ENCODE measurements at regions not wholly inside any gene's neighbourhood (a gene's known extent, or its start where the extent isn't known, plus 50 kb on each side); places are given as distances from the start of the nearest gene placed in this dataset.

GRCh38 chr20:50394569-50394968 is 115.6 kb upstream of the PTPN1 start:
- no peak for DNase-seq

- no peak for DNase-seq
Observed at GRCh38 chr20:50395251-50395729, 114.9 kb upstream of the PTPN1 start.

GRCh38 chr20:50395914-50396488 is 114.2 kb upstream of the PTPN1 start:
- DNase-seq: no peak

GRCh38 chr20:50396623-50397022 is 113.6 kb upstream of the PTPN1 start:
- no peak for DNase-seq

GRCh38 chr20:50397058-50397457 is 113.1 kb upstream of the PTPN1 start:
- DNase-seq: no peak

- DNase-seq: no peak
Observed at GRCh38 chr20:50398064-50398463, 112.1 kb upstream of the PTPN1 start.

- no peak for DNase-seq
Observed at GRCh38 chr20:50398471-50398820, 111.7 kb upstream of the PTPN1 start.

- DNase-seq: no peak
Observed at GRCh38 chr20:50398821-50399554, 111.2 kb upstream of the PTPN1 start.

GRCh38 chr20:50399555-50399916 is 110.6 kb upstream of the PTPN1 start:
- no peak for DNase-seq

GRCh38 chr20:50399917-50400704 is 110.1 kb upstream of the PTPN1 start:
- DNase-seq: no peak

GRCh38 chr20:50400705-50401586 is 109.2 kb upstream of the PTPN1 start:
- no peak for DNase-seq

- no peak for DNase-seq
Observed at GRCh38 chr20:50401587-50402418, 108.4 kb upstream of the PTPN1 start.

- no peak for DNase-seq
Observed at GRCh38 chr20:50403565-50404418, 106.4 kb upstream of the PTPN1 start.

- DNase-seq: no peak
Observed at GRCh38 chr20:50404419-50405234, 105.6 kb upstream of the PTPN1 start.

- no peak for DNase-seq
Observed at GRCh38 chr20:50405235-50405914, 104.8 kb upstream of the PTPN1 start.

GRCh38 chr20:50405915-50406609 is 104.1 kb upstream of the PTPN1 start:
- no peak for DNase-seq

GRCh38 chr20:50406610-50407136 is 103.5 kb upstream of the PTPN1 start:
- DNase-seq: no peak

GRCh38 chr20:50408526-50409364 is 101.4 kb upstream of the PTPN1 start:
- DNase-seq: no peak
